Endothelial cell of umbilical vein (primary cell): ENCODE measurements at regions not wholly inside any gene's neighbourhood (a gene's known extent, or its start where the extent isn't known, plus 50 kb on each side); places are given as distances from the start of the nearest gene placed in this dataset.

Experiments
- BruUV-seq: library from RNA; stranded (reverse); fragments of 400-500 nt; replicated peaks from 2 replicates; lab custom pipeline; 2021; lab: Mats Ljungman, UMichigan
- CTCF ChIA-PET: fragments of 300-600, 350-600 bp; sonication (Branson Sonifier 250); formaldehyde crosslinking; loops from one replicate; lab custom pipeline; 2021; ENCODE audit warnings: antibody characterized with exemption, inconsistent platforms; lab: Charles Lee
- POLR2A ChIA-PET: fragments of 300-600, 350-600 bp; sonication (Branson Sonifier 250); formaldehyde crosslinking; loops from one replicate; lab custom pipeline; 2021; ENCODE audit warnings: antibody characterized with exemption, inconsistent platforms; lab: Charles Lee
- DNase-seq: peaks from one replicate; pipeline ENCODE4 v3.0.0-alpha.2; 2011; ENCODE audit warnings: low read depth, low spot score
- FAIRE-seq: peaks from 2 replicates; lab custom pipeline; 2011; peaks lifted over from hg19 to GRCh38; lab: Jason Lieb, UNC
- H2AFZ ChIP-seq: 2 replicates; pipeline ENCODE4 v1.6.0; 2012; ENCODE audit warnings: low read depth, low read length, control low read depth, inconsistent platforms
- H3K27ac ChIP-seq: 2 replicates; pipeline ENCODE4 v1.5.1; 2011; ENCODE audit warnings: low read depth, mild to moderate bottlenecking, control low read depth, low read length, moderate library complexity; ENCODE audit not compliant: insufficient read depth
- H3K27me3 ChIP-seq, 2 experiments: 2 replicates each; pipeline versions ENCODE4 v1.6.0 to v1.6.1; 2011; ENCODE audit warnings: low read length in 2 of 2, mixed read lengths in 1 of 2; ENCODE audit not compliant: control insufficient read depth in 2 of 2, insufficient read depth in 2 of 2
- H3K36me3 ChIP-seq, 2 experiments: 2 replicates in 1 of 2; 3 replicates in 1 of 2; pipeline ENCODE4 v1.5.1; 2011; ENCODE audit warnings: low read length in 2 of 2, mild to moderate bottlenecking in 1 of 2, moderate library complexity in 1 of 2; ENCODE audit not compliant: control insufficient read depth in 2 of 2, insufficient read depth in 2 of 2; ENCODE audit errors: extremely low read depth in 1 of 2
- H3K4me1 ChIP-seq: 3 replicates; pipeline ENCODE4 v1.5.1; 2011; ENCODE audit warnings: mild to moderate bottlenecking, low read length; ENCODE audit not compliant: control insufficient read depth, insufficient read depth; ENCODE audit errors: extremely low read depth
- H3K4me2 ChIP-seq: 2 replicates; pipeline ENCODE4 v1.6.1; 2011; ENCODE audit warnings: low read length, control low read depth, mixed read lengths; ENCODE audit not compliant: insufficient read depth
- H3K4me3 ChIP-seq, 3 experiments: fragments of 200-600 bp in 1 of 3; sonication (generic), shearing (Covaris generic) in 1 of 3; replicated peaks in 1 of 3; 2 replicates each; pipeline ENCODE4 v1.5.1; 2011 to 2016; ENCODE audit warnings: control low read depth in 3 of 3, low read length in 3 of 3, mild to moderate bottlenecking in 2 of 3, inconsistent platforms in 1 of 3, low read depth in 1 of 3, moderate library complexity in 1 of 3; ENCODE audit not compliant: insufficient read depth in 1 of 3
- H3K79me2 ChIP-seq: 2 replicates; pipeline ENCODE4 v1.6.0; 2012; ENCODE audit warnings: low read length, inconsistent platforms; ENCODE audit not compliant: control insufficient read depth, insufficient read depth
- H3K9ac ChIP-seq: replicated peaks from 2 replicates; pipeline ENCODE3; 2011; ENCODE audit warnings: low read length, control low read depth; ENCODE audit not compliant: insufficient read depth; ENCODE audit errors: extremely low read depth
- H3K9me1 ChIP-seq: replicated peaks from 3 replicates; pipeline ENCODE4 v1.6.0; 2011; ENCODE audit warnings: mild to moderate bottlenecking, low read length; ENCODE audit not compliant: control insufficient read depth, insufficient read depth; ENCODE audit errors: extremely low read depth
- H3K9me3 ChIP-seq: replicated peaks from 2 replicates; pipeline ENCODE4 v1.5.1; 2012; ENCODE audit warnings: low read length, inconsistent platforms; ENCODE audit not compliant: control insufficient read depth, insufficient read depth
- H4K20me1 ChIP-seq: replicated peaks from 2 replicates; pipeline ENCODE3; 2011; ENCODE audit warnings: mild to moderate bottlenecking, low read length; ENCODE audit not compliant: control insufficient read depth, insufficient read depth; ENCODE audit errors: extremely low read depth
- EZH2 ChIP-seq: IDR thresholded peaks from 2 replicates; pipeline ENCODE4 v1.6.1; 2012; ENCODE audit warnings: borderline replicate concordance, low read depth, mild to moderate bottlenecking, moderate library complexity, low read length, inconsistent platforms; ENCODE audit not compliant: severe bottlenecking
- FOS ChIP-seq: IDR thresholded peaks from 2 replicates; pipeline ENCODE4 v1.6.1; 2011; ENCODE audit warnings: mild to moderate bottlenecking, low read length, moderate library complexity, borderline replicate concordance; ENCODE audit not compliant: insufficient read depth
- GATA2 ChIP-seq: IDR thresholded peaks from 2 replicates; pipeline ENCODE4 v1.7.0; 2011; ENCODE audit warnings: low read depth, mild to moderate bottlenecking, moderate library complexity, mixed read lengths, low read length; ENCODE audit not compliant: insufficient read length, insufficient read depth
- JUN ChIP-seq: IDR thresholded peaks from 2 replicates; pipeline ENCODE4 v1.6.1; 2011; ENCODE audit warnings: borderline replicate concordance, low read depth; ENCODE audit not compliant: insufficient read length, insufficient read depth
- MAX ChIP-seq: IDR thresholded peaks from 2 replicates; pipeline ENCODE4 v1.6.1; 2011; ENCODE audit not compliant: insufficient read depth, insufficient read length
- MYC ChIP-seq: IDR thresholded peaks from one replicate; pipeline ENCODE4 v1.6.1; 2011; ENCODE audit warnings: mild to moderate bottlenecking, low read depth, low read length
- POLR2A ChIP-seq: IDR thresholded peaks from 2 replicates; pipeline ENCODE4 v1.6.1; 2012; ENCODE audit warnings: low read depth, mild to moderate bottlenecking, control low read depth, low read length
- POLR2AphosphoS5 ChIP-seq: IDR thresholded peaks from 2 replicates; pipeline ENCODE4 v1.6.1; 2012; ENCODE audit warnings: low read depth, mild to moderate bottlenecking, control low read depth, low read length, moderate library complexity; ENCODE audit not compliant: insufficient read depth
- dilution Hi-C: fragments of 300-500 bp; cut with MboI; formaldehyde crosslinking; loops from one replicate; pipeline ENCODE4 v1.15.0; 2019; ENCODE audit warnings: low sequenced_read_pairs; ENCODE audit not compliant: extremely low pct_ligation_motif_present
- intact Hi-C: fragments of 100-400 bp; cut with micrococcal nuclease; formaldehyde crosslinking; loops from one replicate; pipeline ENCODE4 v1.10.0; 2022
- TF ChIP-seq, protein P1 (sequence below), 2 donors: IDR thresholded peaks; 1 replicate in 1 of 2; 2 replicates in 1 of 2; pipeline ENCODE4 v1.5.1; 2011; ENCODE audit warnings: low read length in 2 of 2, mild to moderate bottlenecking in 2 of 2, moderate library complexity in 2 of 2, control low read depth in 1 of 2, inconsistent platforms in 1 of 2, low read depth in 1 of 2; ENCODE audit not compliant: insufficient read depth in 1 of 2; ENCODE audit errors: extremely low read depth in 1 of 2

GRCh38 chr17:69872675-69873262 lies 202.3 kb upstream of the KCNJ16 start:
- BruUV-seq, result no TSS peak
- intact Hi-C loops (loop anchor here (5.0 kb wide), 3 partner anchors 110 to 750 kb away; no protein-coding TSS in a partner anchor), dilution Hi-C loops (no loop called here)
- TF ChIP-seq JUN, result no peak
- no peak for TF ChIP-seq POLR2AphosphoS5
- no peak for TF ChIP-seq MAX
- no peak for TF ChIP-seq POLR2A
- TF ChIP-seq MYC, result no peak
- no peak for TF ChIP-seq EZH2
- TF ChIP-seq GATA2, result no peak
- TF ChIP-seq, protein P1, sequence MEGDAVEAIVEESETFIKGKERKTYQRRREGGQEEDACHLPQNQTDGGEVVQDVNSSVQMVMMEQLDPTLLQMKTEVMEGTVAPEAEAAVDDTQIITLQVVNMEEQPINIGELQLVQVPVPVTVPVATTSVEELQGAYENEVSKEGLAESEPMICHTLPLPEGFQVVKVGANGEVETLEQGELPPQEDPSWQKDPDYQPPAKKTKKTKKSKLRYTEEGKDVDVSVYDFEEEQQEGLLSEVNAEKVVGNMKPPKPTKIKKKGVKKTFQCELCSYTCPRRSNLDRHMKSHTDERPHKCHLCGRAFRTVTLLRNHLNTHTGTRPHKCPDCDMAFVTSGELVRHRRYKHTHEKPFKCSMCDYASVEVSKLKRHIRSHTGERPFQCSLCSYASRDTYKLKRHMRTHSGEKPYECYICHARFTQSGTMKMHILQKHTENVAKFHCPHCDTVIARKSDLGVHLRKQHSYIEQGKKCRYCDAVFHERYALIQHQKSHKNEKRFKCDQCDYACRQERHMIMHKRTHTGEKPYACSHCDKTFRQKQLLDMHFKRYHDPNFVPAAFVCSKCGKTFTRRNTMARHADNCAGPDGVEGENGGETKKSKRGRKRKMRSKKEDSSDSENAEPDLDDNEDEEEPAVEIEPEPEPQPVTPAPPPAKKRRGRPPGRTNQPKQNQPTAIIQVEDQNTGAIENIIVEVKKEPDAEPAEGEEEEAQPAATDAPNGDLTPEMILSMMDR (IDR thresholded peaks at IDR 0.05; ENCODE audit: extremely low read depth in 1 of 2, insufficient read depth in 1 of 2, low read depth in 1 of 2, low read length in 2 of 2), result no peak
- no peak for TF ChIP-seq FOS
- no peaks in the 10 kb centered on the region for H3K9me3 ChIP-seq
- H3K9ac ChIP-seq, result no peak overlapping the region
- H3K27me3 ChIP-seq, result no peaks in the 10 kb centered on the region
- CTCF ChIA-PET, result interaction anchor here (1.3 kb wide), 1 partner anchor 303 kb away, joined by 3 read pairs; no protein-coding TSS in a partner anchor
- H3K9me1 ChIP-seq, result no peaks in the 10 kb centered on the region
- no peaks in the 10 kb centered on the region for H3K36me3 ChIP-seq
- H3K79me2 ChIP-seq, result no peaks in the 10 kb centered on the region
- no peak overlapping the region for H3K4me3 ChIP-seq
- no peak overlapping the region for H3K27ac ChIP-seq
- H2AFZ ChIP-seq, result no peak overlapping the region
- no peaks in the 10 kb centered on the region for H4K20me1 ChIP-seq
- DNase-seq (no peak), FAIRE-seq (no peak)
- H3K4me1 ChIP-seq, result peaks cover 42% of the 10 kb centered on the region
- POLR2A ChIA-PET, result no interaction called here
- no peak overlapping the region for H3K4me2 ChIP-seq
